Activated CD4-positive, alpha-beta T cell treated with anti-CD3 and anti-CD28 coated beads, Interleukin-2, amount 10 ng/mL, durations not matched to agents 24 days and 14 days (primary cell): ENCODE measurements at regions not wholly inside any gene's neighbourhood (a gene's known extent, or its start where the extent isn't known, plus 50 kb on each side); places are given as distances from the start of the nearest gene placed in this dataset.

Experiments used
- DNase-seq: peaks from one replicate; pipeline ENCODE4 v3.0.0; 2022
- H3K27ac Mint-ChIP-seq: one replicate; pipeline ENCODE4 v1.8.0; 2022; ENCODE audit warnings: mild to moderate bottlenecking, mixed read lengths
- H3K27me3 Mint-ChIP-seq: one replicate; pipeline ENCODE4 v1.8.0; 2022; ENCODE audit warnings: mixed read lengths
- H3K36me3 Mint-ChIP-seq: one replicate; pipeline ENCODE4 v1.8.0; 2022; ENCODE audit warnings: low read depth, mild to moderate bottlenecking, mixed read lengths
- H3K4me1 Mint-ChIP-seq: one replicate; pipeline ENCODE4 v1.8.0; 2021; ENCODE audit warnings: mixed read lengths
- H3K4me3 Mint-ChIP-seq: one replicate; pipeline ENCODE4 v1.8.0; 2022; ENCODE audit warnings: mild to moderate bottlenecking, moderate library complexity, mixed read lengths
- H3K9me3 Mint-ChIP-seq: one replicate; pipeline ENCODE4 v1.8.0; 2021; ENCODE audit warnings: mixed read lengths
- intact Hi-C: fragments of 100-400 bp; cut with micrococcal nuclease; formaldehyde crosslinking; loops from one replicate; pipeline ENCODE4 v1.15.1; 2023

DNA sequence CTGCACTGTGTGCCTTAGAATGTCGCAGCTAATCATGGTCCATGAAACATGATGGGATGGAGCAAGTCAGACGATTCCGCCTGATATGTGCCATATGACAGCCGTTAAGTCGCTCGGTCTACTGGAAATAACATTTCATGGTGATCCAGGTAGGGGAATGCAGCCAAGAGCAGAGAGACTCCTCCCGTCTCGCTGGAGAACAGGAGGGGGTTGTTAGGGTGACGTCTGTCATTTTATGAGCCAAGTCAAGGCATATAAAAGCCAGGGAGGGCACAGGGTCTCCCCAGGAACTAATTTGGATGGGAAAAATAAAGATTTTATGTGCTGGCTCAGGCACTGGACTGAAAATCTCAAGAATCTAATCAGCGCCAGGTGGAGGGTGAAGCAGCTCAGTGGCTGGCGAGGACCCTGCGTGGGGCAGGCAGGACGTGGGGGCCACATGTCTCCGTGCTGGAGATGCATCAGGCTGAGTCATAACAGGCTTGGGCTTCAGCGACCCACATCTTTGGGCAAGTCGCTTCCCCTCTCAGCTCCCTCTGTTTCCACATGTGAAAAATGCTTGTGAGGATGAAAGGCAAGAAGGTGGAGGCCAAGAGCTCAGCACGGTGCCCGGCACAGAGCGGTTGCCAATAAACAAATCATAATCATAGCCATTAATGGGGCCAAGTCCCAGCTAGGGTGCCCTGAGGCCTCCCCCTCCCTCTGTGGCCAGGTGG, 234.6 kb downstream of the ANKRD60 start:
- Mint-ChIP-seq H3K4me1 (no peaks in the 10 kb centered on the region), H3K27me3 (peaks cover 13% of the 10 kb centered on the region), H3K27ac (no peak overlapping the region), H3K9me3 (no peaks in the 10 kb centered on the region), H3K4me3 (no peak overlapping the region), H3K36me3 (no peaks in the 10 kb centered on the region)
- intact Hi-C loops, result no loop called here
- no peak for DNase-seq

DNA sequence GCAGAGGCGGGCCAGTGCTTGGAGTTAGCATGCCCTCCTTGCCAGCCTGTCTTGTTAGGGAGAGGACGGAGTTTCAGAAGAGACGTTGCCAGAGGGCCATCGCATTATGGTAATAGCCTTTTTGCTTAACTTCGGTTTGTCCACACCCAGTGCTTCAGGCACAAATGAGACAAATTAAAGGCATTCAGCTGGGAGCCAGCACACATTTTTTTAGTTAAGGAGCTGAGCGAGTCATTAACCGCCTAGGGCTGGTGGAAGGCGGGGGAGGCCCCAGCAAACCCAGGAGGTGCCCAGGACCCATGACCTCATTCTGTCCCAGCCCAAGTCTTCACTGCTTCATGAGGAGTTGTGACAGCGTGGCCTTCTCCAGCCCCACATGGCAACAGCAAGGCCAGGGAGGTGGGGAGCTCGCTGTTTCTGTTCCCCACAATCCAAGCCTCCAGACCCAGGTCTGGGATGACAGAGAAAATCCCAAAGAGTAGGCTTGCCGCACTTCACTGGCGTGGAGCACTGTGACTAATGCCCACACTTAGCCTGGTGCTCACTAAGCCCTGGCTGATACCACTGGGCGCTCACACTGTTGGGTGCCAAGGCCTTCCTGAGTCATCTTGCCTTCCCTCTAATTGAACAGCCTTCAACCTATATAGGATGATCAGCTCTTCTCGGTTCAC, 237.1 kb downstream of the ANKRD60 start:
- Mint-ChIP-seq H3K27me3 (peaks cover 2% of the 10 kb centered on the region), H3K4me1 (no peaks in the 10 kb centered on the region), H3K9me3 (no peaks in the 10 kb centered on the region), H3K36me3 (no peaks in the 10 kb centered on the region), H3K27ac (no peak overlapping the region), H3K4me3 (no peak overlapping the region)
- intact Hi-C loops, result no loop called here
- no peak for DNase-seq

DNA sequence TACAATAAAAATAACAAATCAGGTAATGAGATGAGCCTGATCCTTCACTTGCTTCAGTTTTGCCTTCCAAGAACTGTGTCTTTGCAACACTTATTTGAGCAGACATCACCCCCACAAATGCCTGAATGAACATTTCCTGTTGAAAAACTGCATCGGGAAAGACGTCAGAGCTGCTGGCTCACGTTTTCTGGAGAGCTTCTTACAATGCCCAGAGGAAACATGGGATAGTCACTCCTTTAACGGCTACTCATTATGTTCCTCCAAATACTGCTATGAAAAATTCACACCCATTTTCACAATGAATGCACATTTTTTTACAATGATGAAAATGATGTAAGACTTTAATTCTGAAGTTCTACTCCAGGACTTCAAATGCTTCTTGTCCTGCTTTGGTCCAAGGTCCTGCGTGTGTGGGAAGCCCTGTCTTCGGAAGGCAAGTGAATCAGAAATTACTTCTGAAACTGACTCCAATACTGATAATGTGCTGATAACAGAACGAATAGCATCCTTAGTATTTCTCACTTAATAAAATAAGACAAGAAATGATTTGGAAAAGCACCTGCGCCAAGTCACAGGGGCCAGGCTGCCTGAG, 238.0 kb downstream of the ANKRD60 start:
- intact Hi-C loops, result no loop called here

DNA sequence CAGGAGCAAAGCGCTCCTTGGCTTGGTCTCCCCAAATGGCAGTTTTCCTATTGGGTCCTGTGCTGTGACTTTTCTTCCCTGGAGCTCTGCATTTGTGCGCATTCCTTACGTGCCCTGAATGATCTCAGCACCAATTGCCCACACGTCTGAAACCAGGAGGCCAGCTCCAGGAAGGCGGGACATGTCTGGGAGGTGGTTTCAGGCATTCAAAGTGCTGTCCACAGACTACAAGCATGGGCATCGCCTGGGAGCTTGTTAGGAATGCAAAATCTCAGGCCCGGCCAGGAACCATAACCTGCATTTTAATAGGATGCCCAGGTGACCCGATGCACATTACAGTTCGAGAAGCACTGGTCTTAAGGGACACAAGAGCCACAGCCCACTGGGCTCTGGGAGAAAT, 239.6 kb downstream of the ANKRD60 start:
- DNase-seq, result no peak
- H3K27ac Mint-ChIP-seq, result no peak overlapping the region
- H3K4me3 Mint-ChIP-seq, result no peak overlapping the region
- intact Hi-C loops, result no loop called here
- H3K9me3 Mint-ChIP-seq, result no peaks in the 10 kb centered on the region
- H3K4me1 Mint-ChIP-seq, result no peaks in the 10 kb centered on the region
- peaks cover 2% of the 10 kb centered on the region for H3K27me3 Mint-ChIP-seq
- no peaks in the 10 kb centered on the region for H3K36me3 Mint-ChIP-seq

More for the DNA sequence above, 238.0 kb downstream of the ANKRD60 start:
- Mint-ChIP-seq H3K27ac (no peak overlapping the region), H3K4me3 (no peak overlapping the region), H3K36me3 (no peaks in the 10 kb centered on the region), H3K27me3 (peaks cover 2% of the 10 kb centered on the region), H3K4me1 (no peaks in the 10 kb centered on the region), H3K9me3 (no peaks in the 10 kb centered on the region)
- no peak for DNase-seq

DNA sequence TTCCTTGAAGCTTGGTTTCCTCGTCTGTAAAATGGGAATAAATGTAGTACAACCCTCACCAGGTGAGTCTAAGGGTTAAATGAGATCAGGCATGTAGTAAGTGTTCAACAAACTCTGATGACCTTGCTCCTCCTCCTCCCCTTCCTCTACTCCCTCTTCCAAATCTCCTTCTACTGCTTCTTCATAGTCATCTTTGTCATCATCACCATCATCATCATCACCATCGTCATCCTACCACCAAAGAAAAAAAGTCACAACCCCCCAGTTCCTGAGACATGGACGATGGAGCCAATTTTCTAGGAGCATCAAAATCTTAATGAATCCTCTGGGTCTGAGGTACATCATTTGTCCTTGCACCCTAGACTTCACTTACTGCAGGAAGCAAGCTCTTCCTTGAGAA, 240.0 kb downstream of the ANKRD60 start:
- Mint-ChIP-seq H3K27me3 (peaks cover 2% of the 10 kb centered on the region), H3K4me3 (no peak overlapping the region), H3K36me3 (no peaks in the 10 kb centered on the region), H3K4me1 (no peaks in the 10 kb centered on the region), H3K27ac (no peak overlapping the region), H3K9me3 (no peaks in the 10 kb centered on the region)
- intact Hi-C loops, result no loop called here
- no peak for DNase-seq

DNA sequence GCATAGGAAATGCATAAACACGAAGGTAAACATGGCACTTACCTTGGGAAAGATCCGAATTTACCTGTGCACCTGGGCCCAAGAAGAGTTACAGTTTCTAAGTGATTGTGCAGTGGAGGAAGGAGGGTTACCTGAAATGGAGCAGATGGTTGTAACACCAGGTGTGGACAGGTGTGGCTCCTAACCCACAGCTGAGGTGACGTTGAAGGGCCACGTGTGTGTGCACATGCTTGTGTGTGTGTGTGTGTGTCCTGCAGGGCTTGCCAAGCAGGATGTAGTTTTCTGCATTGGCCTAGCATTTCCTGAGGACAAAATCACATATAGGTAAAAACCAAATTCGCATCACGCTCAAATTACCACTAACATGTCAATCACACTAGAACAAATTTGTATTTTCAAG, 240.8 kb downstream of the ANKRD60 start:
- H3K4me1 Mint-ChIP-seq, result no peaks in the 10 kb centered on the region

DNA sequence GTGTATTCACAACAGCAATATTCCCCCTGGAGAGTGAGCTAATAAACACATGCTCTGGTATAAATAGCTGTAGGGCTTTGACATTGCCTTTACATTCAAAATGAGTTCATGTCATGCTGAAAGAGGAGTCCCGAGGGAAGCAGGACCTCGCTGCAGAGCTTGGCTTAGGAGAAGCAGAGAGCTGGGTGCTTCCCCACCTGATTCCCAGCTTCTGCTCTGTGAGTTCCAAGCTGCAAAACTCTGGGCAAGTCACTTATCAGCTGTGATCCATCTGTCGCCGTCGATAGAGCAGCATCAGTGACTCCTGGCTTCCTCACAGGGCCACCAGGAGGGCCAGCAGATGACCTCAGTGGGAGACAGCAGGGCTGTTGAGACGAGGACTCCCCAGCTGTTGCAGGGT, 241.8 kb downstream of the ANKRD60 start:
- intact Hi-C loops, result no loop called here
- no peak overlapping the region for H3K27ac Mint-ChIP-seq
- no peak overlapping the region for H3K4me3 Mint-ChIP-seq
- H3K36me3 Mint-ChIP-seq, result no peaks in the 10 kb centered on the region
- no peaks in the 10 kb centered on the region for H3K9me3 Mint-ChIP-seq
- peaks cover 2% of the 10 kb centered on the region for H3K27me3 Mint-ChIP-seq
- no peaks in the 10 kb centered on the region for H3K4me1 Mint-ChIP-seq
- no peak for DNase-seq

More for the DNA sequence above, 240.8 kb downstream of the ANKRD60 start:
- Mint-ChIP-seq H3K4me3 (no peak overlapping the region), H3K36me3 (no peaks in the 10 kb centered on the region), H3K9me3 (no peaks in the 10 kb centered on the region), H3K27ac (no peak overlapping the region), H3K27me3 (peaks cover 2% of the 10 kb centered on the region)
- intact Hi-C loops, result no loop called here
- no peak for DNase-seq

DNA sequence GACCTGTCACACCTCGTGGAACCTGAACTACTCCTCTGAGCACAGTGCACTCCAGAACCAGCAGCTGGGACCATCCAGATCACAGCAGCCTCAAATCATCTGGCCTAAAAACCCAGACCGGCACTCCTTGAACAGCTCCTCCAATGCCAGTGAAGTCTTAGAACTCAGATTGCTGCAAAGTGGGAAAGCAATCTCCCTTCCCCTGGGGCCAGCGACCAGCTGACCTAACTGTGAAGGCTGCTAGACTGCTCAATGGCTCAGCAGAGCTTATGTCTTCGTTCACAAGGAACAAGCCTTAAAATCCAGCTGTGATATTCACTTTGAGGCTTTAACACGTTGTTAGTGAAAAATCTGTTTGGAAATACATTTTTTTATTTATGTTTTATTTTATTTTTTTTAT, 243.2 kb downstream of the ANKRD60 start:
- Mint-ChIP-seq H3K4me1 (no peaks in the 10 kb centered on the region), H3K27ac (no peak overlapping the region), H3K27me3 (no peaks in the 10 kb centered on the region), H3K9me3 (no peaks in the 10 kb centered on the region), H3K4me3 (no peak overlapping the region), H3K36me3 (no peaks in the 10 kb centered on the region)
- intact Hi-C loops, result no loop called here
- DNase-seq, result no peak

DNA sequence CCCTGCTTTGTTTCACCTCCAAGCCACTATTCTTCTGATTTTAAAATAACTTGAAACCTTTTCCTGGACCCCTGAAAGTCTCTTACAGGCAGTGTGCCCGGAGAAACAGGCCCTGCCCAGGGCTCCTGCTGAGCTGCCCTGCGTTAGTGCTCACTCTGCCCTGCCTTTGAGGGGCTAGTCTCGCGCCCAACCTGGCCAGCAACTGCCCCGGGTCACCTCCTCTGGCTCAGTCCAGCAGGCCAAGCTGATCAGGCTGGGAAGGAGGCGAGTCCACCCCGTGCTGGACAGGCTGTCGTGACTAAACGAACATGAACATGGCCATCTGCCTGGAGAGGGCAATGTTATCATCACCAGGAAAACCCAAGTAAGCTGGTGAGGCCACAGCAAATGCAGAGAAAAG, 245.4 kb downstream of the ANKRD60 start:
- Mint-ChIP-seq H3K36me3 (no peaks in the 10 kb centered on the region), H3K27me3 (no peaks in the 10 kb centered on the region), H3K4me1 (no peaks in the 10 kb centered on the region), H3K4me3 (no peak overlapping the region), H3K27ac (no peak overlapping the region), H3K9me3 (no peaks in the 10 kb centered on the region)
- intact Hi-C loops, result no loop called here
- DNase-seq, result no peak

DNA sequence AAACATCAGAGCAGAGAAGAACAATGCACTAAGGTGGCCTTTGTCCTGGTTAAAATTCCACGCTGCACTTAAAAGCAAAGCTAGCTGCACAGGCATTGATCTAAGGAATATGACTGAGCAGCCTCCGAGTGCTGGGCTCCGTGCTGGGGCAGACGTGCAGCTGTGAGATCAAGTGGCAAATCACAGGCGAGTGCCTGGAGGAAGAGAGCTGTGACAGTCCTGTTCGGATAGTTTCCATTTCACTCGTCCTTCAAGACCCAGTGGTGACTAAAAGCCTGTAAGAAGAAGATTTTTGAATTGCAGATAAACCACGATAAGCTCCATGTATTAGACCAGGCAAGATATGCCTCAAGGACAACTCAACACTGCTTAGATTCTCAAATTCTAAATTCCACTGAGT, 247.9 kb downstream of the ANKRD60 start:
- Mint-ChIP-seq H3K27ac (no peak overlapping the region), H3K9me3 (no peaks in the 10 kb centered on the region), H3K36me3 (no peaks in the 10 kb centered on the region), H3K4me1 (no peaks in the 10 kb centered on the region), H3K27me3 (no peaks in the 10 kb centered on the region), H3K4me3 (no peak overlapping the region)
- no peak for DNase-seq
- intact Hi-C loops, result no loop called here

DNA sequence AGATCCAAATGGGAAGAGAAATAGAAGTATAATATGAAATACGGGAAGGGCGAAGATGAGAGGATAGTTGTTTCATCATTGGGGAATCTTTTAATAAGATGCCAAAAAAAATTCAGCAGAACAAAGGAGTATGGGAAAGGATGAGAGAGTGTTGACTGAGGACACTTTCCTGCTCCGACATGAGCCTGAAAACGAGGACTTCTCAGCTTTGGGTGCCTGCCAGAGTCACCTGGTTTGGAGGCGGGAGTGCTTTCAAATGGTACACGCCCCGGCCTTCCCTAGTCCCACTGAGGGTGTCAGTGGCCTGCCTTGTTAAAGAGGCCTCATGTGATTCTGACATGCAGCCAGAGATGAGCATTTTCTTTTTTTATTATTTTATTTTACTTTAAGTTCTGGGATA, 250.9 kb downstream of the ANKRD60 start:
- no peaks in the 10 kb centered on the region for H3K36me3 Mint-ChIP-seq
- no peaks in the 10 kb centered on the region for H3K27me3 Mint-ChIP-seq
- intact Hi-C loops, result no loop called here
- H3K4me1 Mint-ChIP-seq, result no peaks in the 10 kb centered on the region
- H3K4me3 Mint-ChIP-seq, result no peak overlapping the region
- peaks cover 7% of the 10 kb centered on the region for H3K9me3 Mint-ChIP-seq
- DNase-seq, result no peak
- H3K27ac Mint-ChIP-seq, result no peak overlapping the region

DNA sequence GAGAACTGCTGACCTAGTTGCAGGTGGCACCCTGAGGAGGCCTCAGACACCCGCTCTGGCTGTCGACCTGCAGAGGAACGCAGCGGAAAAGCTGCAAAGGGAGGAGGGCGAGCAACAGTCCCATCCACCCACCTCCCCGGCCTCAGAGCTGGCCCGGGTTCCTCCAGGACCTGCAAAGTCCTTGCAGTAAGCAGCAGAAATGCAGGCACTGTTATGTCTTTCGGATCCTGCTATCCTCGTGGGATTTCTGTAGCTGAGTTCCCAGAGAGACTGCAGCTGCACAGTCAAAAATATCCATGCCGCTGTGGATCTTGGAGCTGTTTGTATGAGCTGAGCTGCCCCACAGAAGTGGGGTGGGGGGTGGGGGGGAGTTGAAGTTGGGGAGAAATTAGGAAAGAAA, 251.3 kb downstream of the ANKRD60 start:
- H3K4me1 Mint-ChIP-seq, result no peaks in the 10 kb centered on the region
- H3K27ac Mint-ChIP-seq, result no peak overlapping the region
- no peaks in the 10 kb centered on the region for H3K36me3 Mint-ChIP-seq
- intact Hi-C loops, result no loop called here
- H3K4me3 Mint-ChIP-seq, result no peak overlapping the region
- no peak for DNase-seq
- H3K27me3 Mint-ChIP-seq, result no peaks in the 10 kb centered on the region
- peaks cover 7% of the 10 kb centered on the region for H3K9me3 Mint-ChIP-seq

DNA sequence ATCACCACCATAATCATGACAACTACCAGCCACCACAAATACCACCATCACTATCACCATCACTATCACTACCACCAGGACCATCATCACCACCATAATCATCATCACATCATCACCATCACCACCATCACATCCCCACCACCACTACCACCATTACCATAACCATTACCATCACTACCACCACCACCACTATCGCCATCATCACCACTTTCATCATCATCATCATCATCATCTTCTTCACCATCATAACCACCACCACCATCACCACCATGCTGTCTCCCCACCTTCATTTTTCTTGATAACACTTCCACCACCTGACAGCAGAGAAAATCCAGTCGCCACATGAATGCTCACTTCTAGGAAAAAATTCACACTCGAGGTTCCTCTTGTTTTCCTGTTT, 253.6 kb downstream of the ANKRD60 start:
- Mint-ChIP-seq H3K27me3 (no peaks in the 10 kb centered on the region), H3K4me3 (no peak overlapping the region), H3K27ac (no peak overlapping the region), H3K4me1 (no peaks in the 10 kb centered on the region), H3K9me3 (peaks cover 7% of the 10 kb centered on the region), H3K36me3 (no peaks in the 10 kb centered on the region)
- intact Hi-C loops, result no loop called here
- DNase-seq, result no peak

DNA sequence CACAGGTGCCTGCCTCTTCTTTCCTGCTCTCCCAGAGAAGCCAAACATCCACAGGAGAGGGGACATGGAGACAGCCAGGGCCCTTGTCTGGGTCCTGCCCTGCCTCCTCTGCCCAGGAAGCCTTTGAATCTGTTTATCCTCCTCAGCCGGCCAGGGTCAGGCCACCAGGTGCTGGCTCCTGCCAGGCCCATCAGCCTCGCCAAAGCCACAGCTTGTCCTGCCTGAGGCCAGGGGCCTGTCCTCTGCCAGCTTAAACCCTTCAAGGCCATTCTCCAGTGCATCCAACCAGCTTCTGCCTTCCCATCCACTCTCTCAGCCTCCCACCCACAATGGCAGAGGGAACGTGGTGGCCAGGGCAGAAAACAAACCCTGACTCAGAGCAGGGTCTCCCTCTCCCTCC, 254.6 kb downstream of the ANKRD60 start:
- Mint-ChIP-seq H3K36me3 (no peaks in the 10 kb centered on the region), H3K4me3 (no peak overlapping the region), H3K9me3 (peaks cover 7% of the 10 kb centered on the region), H3K27me3 (no peaks in the 10 kb centered on the region), H3K4me1 (no peaks in the 10 kb centered on the region), H3K27ac (no peak overlapping the region)
- intact Hi-C loops, result no loop called here
- no peak for DNase-seq
